GM21423 (cell line): ENCODE measurements at regions not wholly inside any gene's neighbourhood (a gene's known extent, or its start where the extent isn't known, plus 50 kb on each side); places are given as distances from the start of the nearest gene placed in this dataset.
A peak's percentile ranks its signal among the peaks of the same experiment; 100 is the strongest.
"Not testable (repeated sequence)": the region's sequence is repeated elsewhere in the genome, so short reads cannot be mapped to it uniquely, and the experiment has no call there.

ENCODE experiments used
- ATAC-seq: cut with Tn5 transposase; IDR thresholded peaks from one replicate; pipeline ENCODE4 v1.9.1; 2021; ENCODE audit warnings: mild to moderate bottlenecking, moderate library complexity; ENCODE audit not compliant: unreplicated experiment

DNA sequence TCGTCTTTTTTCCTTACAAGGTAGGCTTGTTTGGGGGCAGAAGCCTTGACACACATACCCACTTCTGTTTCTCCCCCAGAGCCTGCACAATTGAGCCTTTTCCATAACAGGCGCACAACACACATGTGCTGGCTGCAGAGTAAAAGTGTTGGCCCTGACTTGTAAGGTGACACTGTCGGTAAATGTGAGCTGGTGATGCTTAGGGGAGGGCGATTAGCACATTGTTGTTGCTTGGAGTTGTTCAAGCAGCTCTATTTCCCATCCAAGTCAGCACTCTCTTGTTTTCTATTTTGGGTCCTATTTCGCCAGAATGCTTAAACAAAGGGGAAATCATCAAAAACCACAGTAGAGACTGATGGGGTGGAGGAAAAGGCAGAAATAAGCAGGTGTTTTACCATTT lies 51.9 kb upstream of the PTPRJ start:
- no peak for ATAC-seq

DNA sequence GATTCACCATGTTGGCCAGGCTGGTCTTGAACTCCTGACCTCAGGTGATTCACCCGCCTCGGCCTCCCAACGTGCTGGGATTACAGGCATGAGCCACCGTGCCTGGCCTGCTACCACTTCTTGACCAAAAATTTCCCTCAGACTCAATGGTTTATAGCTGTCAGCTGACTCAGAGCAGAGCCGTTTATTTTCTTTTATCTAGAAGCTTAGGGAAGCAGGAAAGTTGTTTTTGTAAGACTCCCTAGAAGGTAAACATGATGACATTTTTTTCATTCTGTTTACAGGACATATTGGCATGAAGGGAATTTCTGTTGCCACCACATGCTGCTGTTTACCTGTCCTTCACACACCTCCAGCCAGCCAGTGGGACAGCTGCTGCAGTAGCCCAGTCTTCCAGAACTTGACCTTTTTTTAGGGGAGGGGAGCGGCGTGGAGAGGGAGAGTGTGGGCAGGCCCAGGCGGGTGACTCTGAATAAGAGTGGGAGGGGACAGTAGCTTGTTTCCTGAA lies 56.1 kb upstream of the PTPRJ start:
- no peak for ATAC-seq

GRCh38 chr11:47923667-47924066 lies 56.7 kb upstream of the PTPRJ start:
- no peak for ATAC-seq

- not testable (repeated sequence) for ATAC-seq
Measured at GRCh38 chr11:47921080-47921555, 59.2 kb upstream of the PTPRJ start.

GRCh38 chr11:47918882-47919495 lies 61.4 kb upstream of the PTPRJ start:
- no peak for ATAC-seq

DNA sequence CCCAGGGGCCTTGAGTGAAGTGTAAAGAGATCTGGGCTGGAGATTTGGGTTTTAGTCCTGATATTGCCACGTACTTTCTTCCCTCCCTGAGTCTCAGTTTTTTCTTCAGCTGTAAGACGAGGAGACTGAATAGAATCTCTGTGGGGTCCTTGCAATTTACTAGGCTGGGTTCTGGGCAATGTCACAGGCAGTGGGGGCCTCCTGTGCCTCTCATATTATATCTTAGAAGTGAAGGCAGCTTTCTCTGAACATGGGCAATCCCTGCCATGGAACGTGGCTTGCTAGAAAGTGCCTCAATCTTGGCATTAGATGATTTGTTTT lies 62.0 kb upstream of the PTPRJ start:
- ATAC-seq: no peak

- no peak for ATAC-seq
Measured at GRCh38 chr11:47917599-47918369, 62.6 kb upstream of the PTPRJ start.

GRCh38 chr11:47916361-47916841 lies 64.0 kb upstream of the PTPRJ start:
- no peak for ATAC-seq

DNA sequence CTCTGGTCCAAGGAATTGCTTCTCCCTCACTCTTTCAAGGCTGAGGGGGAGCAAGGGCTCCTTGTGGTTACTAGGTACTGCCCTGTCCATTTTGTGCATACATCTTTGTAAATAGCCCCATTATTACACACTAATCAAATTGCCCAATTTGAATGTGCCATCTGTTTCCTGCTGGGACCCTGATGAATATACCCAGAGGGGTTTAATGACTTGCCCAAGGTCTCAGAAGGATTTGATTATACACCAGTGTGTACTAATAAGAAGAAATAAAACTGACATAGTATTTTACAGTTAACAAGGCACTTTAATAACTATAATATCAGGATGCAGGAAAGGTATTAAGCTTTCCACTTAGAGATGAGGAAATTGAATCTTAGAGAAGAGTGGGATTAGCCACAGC lies 64.6 kb upstream of the PTPRJ start:
- ATAC-seq: no peak

DNA sequence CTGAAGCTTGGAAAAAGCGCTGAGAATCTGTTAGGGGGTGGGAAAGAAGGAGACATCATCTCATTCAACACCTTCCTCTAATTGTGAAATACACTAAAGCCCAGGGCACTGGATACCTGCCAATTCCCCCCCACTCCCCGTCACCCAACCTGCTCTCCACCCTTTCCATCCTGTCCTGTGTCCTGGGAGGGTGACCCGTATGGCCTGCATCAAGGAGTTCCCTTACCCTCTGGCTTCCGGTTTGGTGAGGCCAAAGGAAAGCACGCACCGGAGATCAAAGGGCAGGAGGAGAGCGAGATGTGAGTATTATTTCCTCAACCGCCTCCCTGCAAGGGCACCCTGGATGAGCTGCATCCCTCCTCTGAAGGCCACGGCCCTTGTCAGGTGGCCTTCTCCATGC lies 65.0 kb upstream of the PTPRJ start:
- ATAC-seq: no peak

GRCh38 chr11:47914743-47915142 lies 65.6 kb upstream of the PTPRJ start:
- no peak for ATAC-seq

DNA sequence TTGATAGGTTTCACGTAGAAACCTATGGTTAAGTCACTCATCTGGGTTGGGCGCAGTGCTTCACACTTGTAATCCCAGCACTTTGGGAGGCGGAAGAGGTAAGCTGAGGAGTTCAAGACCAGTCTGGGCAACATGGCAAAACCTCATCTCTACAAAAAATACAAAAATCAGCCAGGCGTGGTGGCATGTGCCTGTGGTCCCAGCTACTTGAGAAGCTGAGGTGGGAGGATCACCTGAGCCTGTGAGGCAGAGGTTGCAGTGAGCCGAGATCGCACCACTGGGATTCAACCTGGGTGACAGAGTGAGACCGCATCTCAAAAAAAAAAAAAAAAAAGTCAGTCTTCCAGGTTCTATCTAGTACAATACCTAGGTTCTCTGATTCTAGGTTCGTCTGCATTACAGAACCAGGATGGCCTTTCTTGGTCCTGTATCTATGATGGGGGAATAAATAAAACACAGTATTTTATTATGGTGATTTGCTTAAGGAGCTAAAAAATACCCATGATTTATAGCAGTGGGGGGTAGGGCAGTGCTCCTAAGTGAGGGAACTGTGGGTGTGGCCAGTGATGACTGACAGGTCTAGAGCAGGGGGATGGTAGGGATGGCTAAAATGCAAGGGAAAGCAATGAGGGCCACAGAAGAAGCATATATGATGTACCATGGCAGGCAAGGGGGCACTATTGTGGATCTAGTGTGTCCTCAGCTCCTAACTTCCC lies 65.5 kb upstream of the NUP160 start:
- ATAC-seq: no peak

DNA sequence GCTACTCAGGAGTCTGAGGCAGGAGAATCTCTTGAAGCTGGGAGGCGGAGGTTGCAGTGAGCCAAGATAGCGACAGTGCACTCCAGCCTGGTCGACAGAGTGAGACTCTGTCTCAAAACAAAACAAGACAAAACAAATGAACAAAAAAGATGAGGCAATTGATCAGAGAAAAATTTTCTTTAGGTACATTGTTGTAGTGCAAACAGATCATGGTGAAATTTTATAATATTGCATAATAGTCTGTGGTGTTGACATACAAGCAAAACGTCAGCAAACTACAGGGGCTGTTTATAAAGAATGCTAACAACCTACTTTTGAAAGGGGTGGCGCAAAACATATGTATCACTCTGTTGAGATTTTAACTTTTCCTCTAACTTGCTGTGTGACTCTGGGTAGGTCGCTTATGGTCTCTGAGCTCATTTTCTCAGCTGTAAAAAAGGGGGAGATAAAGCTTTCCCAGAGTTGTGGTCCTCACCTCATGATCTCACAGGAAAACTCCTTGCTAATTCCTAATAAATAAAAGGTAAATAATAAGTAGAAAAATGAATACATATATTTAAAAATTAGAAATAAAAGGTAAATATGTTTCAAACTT lies 64.8 kb upstream of the NUP160 start:
- no peak for ATAC-seq

- ATAC-seq: no peak
Measured at GRCh38 chr11:47911149-47911548, 63.0 kb upstream of the NUP160 start.

GRCh38 chr11:47908198-47908597 lies 60.0 kb upstream of the NUP160 start:
- ATAC-seq: no peak

GRCh38 chr11:47907499-47907898 lies 59.3 kb upstream of the NUP160 start:
- ATAC-seq: no peak

DNA sequence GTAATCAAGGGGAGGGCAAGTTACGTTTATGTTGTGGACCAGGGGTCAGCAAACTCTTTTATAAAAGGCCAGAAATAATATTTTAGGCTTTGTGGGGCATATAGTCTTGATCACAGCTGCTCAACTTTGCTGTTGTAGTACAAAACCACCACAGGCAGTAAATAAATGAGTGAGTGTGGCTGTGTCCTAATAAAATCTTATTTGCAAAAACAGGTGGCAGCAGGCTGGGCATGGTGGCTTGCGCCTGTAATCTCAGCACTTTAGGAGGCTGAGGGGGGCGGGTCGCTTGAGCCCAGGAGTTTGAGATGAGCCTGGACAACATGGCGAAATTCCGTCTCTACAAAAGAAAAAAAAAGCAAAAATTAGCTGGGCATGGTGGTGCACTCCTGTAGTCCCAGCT lies 57.9 kb upstream of the NUP160 start:
- ATAC-seq: no peak

DNA sequence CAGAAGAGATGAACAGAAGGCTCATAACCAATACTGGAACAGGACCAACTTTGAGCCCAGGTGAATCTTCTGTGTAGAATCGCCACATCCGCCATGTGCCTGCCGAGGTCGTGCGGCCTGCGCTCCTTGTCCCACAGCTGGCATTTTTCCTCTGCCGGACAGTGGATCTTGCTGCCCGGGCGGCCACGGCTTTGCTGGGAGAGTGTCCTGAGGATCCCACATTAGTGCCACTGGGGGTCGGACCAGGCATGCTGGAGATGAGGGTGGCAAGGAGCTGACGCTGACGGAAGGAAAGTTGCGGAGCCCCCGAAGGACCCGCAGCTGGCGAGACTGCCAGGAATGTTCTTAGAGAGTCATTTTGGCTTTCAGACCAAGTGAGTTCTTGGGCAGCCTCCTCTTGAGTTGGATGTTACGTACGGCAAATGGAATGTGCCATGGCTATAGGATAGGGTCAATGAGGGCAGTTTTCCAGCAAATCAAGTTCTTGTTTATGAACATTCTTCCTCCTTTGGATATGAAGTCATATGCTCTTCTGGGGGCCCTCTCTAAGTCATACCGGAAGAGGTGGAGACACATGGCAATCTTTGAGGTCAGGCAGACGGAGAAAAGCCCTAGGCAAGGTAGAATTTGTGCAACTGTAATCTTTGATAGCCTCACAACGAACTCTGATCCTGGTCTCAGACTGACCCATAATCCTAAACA lies 57.4 kb upstream of the NUP160 start:
- ATAC-seq: no peak

- no peak for ATAC-seq
Measured at GRCh38 chr11:47904808-47905207, 56.7 kb upstream of the NUP160 start.

DNA sequence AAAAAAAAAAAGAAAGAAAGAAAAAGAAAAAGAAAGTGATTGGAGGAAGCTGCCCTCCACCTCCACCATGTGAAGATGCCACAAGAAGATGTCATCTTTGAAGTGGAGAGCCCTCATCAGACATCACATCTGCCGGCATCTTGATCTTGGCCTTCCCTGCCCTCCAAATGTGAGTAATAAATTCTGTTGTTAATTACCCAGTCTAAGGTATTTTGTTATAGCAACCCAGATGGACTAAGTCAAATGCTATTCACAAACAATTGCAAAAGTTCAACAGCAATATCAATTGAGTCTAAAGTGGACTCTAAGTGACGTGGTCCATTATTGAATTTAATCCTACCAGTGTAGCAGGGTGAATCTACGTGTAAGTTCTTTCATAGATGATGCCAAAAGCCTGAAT lies 55.9 kb upstream of the NUP160 start:
- ATAC-seq: no peak

DNA sequence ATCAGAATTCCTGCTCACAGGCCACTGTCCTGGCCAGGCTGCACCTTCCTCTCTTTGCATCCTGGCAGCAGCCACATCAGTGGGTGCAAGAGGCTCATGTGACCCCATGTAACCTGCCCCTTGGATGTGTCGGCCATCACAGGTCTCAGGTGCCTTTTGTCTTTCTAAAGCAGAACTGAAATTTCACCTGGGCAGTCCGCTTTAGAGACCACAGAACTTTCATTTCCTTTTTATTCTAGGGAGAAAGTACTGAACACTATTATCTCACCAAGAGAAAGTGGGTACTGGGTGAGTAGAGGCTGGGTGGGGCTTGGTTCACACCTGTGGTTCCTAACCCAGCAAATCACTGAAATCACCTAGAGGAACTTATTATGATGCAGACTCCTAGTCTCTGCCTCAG lies 51.7 kb upstream of the NUP160 start:
- peak; percentile 99 for ATAC-seq
